Sigmoid colon (tissue), 6 donors: ENCODE measurements at regions not wholly inside any gene's neighbourhood (a gene's known extent, or its start where the extent isn't known, plus 50 kb on each side); places are given as distances from the start of the nearest gene placed in this dataset.

Experiments used
- DNase-seq: peaks from one replicate; pipeline ENCODE4 v3.0.0-alpha.2; 2019
- H3K27ac ChIP-seq, 4 donors: fragments of 200-600 bp; sonication (generic); one replicate each; pipeline ENCODE4 v1.5.1; 2016 to 2019; ENCODE audit warnings: mild to moderate bottlenecking in 1 of 4
- H3K27me3 ChIP-seq, 3 donors: fragments of 200-600 bp; sonication (generic); one replicate each; pipeline ENCODE4 v1.5.1; 2019; ENCODE audit warnings: mild to moderate bottlenecking in 1 of 3
- H3K36me3 ChIP-seq, 4 donors: fragments of 200-600 bp; sonication (generic); one replicate each; pipeline ENCODE4 v1.5.1; 2016 to 2019
- H3K4me1 ChIP-seq, 4 donors: fragments of 200-600 bp; sonication (generic); one replicate each; pipeline ENCODE4 v1.5.1; 2017 to 2019
- H3K4me3 ChIP-seq, 4 donors: fragments of 200-600 bp; sonication (generic); one replicate each; pipeline ENCODE4 v1.5.1; 2017 to 2019; ENCODE audit warnings: mild to moderate bottlenecking in 2 of 4, moderate library complexity in 1 of 4
- H3K9me3 ChIP-seq, 4 donors: fragments of 200-600 bp in 3 of 4; sonication (generic) in 3 of 4; one replicate each; pipeline versions ENCODE4 v1.5.1 to v1.6.1; 2013 to 2019
- EP300 ChIP-seq, 4 donors: sonication (generic); formaldehyde crosslinking; IDR thresholded peaks; one replicate each; pipeline ENCODE4 v1.6.1; 2017; ENCODE audit warnings: antibody characterized with exemption in 4 of 4
- POLR2A ChIP-seq, 2 donors: fragments of 450-650 bp; IDR thresholded peaks; one replicate each; pipeline ENCODE4 v1.6.1; 2016; ENCODE audit warnings: antibody characterized with exemption in 2 of 2, mild to moderate bottlenecking in 2 of 2, moderate library complexity in 2 of 2
- POLR2AphosphoS5 ChIP-seq, 4 donors: sonication (generic); formaldehyde crosslinking; IDR thresholded peaks; one replicate each; pipeline ENCODE4 v1.6.1; 2017; ENCODE audit warnings: antibody characterized with exemption in 4 of 4
- WGBS, 2 donors: extraction: QIAGEN DNeasy Blood & Tissue Kit; methylation state at CpG; one replicate each; pipeline ENCODE4 v1.1.7; 2013; 5-methylcytosine and 5-hydroxymethylcytosine counted together
- intact Hi-C: fragments of 100-400 bp; cut with DNase I; formaldehyde crosslinking; loops from one replicate; pipeline ENCODE4 v1.15.1; 2023
- TF ChIP-seq, protein P1 (sequence below), 4 experiments: fragments of 450-650 bp in 3 of 4; fragments of 200-600 bp in 1 of 4; IDR thresholded peaks; one replicate each; pipeline ENCODE4 v1.5.1; 2016 to 2019; ENCODE audit warnings: antibody characterized with exemption in 4 of 4, mild to moderate bottlenecking in 3 of 4, moderate library complexity in 2 of 4
- donor health status: healthy with polysubstance abuse.
- donor health status: healthy.

DNA sequence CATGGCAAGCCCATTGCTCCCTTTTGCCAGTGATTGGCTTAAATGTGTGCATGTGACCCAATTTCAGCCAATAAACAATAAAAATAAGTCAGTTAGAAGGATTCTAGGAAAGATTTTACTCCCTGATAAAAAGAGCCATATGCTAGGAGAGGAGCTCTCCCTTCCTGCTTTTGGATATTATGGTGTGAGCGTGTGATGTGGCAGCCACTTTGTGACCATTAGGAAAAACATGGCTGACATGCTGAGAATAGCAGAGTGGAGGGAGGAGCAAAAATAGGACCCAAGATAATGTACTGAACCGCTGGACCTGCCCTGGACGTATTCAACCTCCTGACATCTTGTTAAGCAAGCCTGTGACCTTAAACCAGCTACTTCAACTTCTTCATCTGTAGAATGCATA lies 160.6 kb upstream of the MLN start:
- no peak overlapping the region for H3K27ac ChIP-seq
- no peak for DNase-seq
- intact Hi-C loops: no loop called here

DNA sequence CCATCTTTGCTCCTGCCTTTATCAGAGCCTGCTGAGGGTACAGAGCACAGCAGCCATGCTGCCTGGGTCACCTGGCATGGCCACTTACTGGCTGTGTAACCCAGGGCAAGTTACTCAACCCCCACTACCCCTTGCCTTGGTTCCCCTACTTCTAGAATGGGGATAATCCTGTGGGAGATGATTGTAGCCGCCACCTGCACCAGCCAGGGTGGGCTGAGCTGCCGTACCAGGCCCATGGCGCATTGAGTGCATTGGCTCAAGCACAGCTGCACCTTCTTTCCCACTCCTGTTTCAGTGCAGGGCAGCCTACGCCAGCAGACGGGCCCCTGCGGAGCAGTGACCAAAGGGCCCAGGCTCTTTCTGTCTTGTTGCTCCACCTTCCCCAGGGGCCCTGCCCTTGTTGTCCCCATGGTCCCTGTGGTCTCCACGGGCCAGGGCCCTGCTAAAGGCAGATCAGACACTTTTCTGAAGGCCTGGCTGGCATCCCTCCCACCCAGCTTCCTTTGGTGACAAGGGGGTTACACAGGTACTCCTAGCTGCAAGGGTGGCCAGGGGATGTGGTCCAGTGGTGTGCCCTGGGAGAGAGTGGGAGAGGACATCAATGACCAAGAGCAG lies 159.4 kb upstream of the MLN start:
- peaks cover 0 to 2% (median 0%) of the 10 kb centered on the region in 4 donors for H3K9me3 ChIP-seq
- peaks cover 0 to 10% (median 8%) of the 10 kb centered on the region in 4 donors for H3K4me1 ChIP-seq
- H3K4me3 ChIP-seq: no peak overlapping the region
- 94 to 96% methylated on average over 7 of the region's 7 CpGs for WGBS, 2 donors
- no peak overlapping the region for H3K27ac ChIP-seq
- TF ChIP-seq EP300 (IDR thresholded peaks at IDR 0.05) (no peak), POLR2AphosphoS5 (IDR thresholded peaks at IDR 0.05) (no peak), POLR2A (IDR thresholded peaks at IDR 0.05) (no peak)
- TF ChIP-seq, protein P1, sequence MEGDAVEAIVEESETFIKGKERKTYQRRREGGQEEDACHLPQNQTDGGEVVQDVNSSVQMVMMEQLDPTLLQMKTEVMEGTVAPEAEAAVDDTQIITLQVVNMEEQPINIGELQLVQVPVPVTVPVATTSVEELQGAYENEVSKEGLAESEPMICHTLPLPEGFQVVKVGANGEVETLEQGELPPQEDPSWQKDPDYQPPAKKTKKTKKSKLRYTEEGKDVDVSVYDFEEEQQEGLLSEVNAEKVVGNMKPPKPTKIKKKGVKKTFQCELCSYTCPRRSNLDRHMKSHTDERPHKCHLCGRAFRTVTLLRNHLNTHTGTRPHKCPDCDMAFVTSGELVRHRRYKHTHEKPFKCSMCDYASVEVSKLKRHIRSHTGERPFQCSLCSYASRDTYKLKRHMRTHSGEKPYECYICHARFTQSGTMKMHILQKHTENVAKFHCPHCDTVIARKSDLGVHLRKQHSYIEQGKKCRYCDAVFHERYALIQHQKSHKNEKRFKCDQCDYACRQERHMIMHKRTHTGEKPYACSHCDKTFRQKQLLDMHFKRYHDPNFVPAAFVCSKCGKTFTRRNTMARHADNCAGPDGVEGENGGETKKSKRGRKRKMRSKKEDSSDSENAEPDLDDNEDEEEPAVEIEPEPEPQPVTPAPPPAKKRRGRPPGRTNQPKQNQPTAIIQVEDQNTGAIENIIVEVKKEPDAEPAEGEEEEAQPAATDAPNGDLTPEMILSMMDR (IDR thresholded peaks at IDR 0.05): no peak
- peak; percentile 35 for DNase-seq
- intact Hi-C loops: no loop called here
- peaks cover 0 to 10% (median 3%) of the 10 kb centered on the region in 3 donors for H3K27me3 ChIP-seq
- H3K36me3 ChIP-seq: no peaks in the 10 kb centered on the region

More for the DNA sequence above, 160.6 kb upstream of the MLN start:
- no peaks in the 10 kb centered on the region for H3K36me3 ChIP-seq
- TF ChIP-seq POLR2A (IDR thresholded peaks at IDR 0.05) (no peak), POLR2AphosphoS5 (IDR thresholded peaks at IDR 0.05) (no peak), EP300 (IDR thresholded peaks at IDR 0.05) (no peak)
- TF ChIP-seq, protein P1 (IDR thresholded peaks at IDR 0.05): no peak
- H3K4me3 ChIP-seq: no peak overlapping the region
- 92 to 97% methylated on average over 3 of the region's 3 CpGs for WGBS, 2 donors
- peaks cover 0 to 10% (median 8%) of the 10 kb centered on the region in 4 donors for H3K4me1 ChIP-seq
- H3K27me3 ChIP-seq: peaks cover 0 to 4% (median 3%) of the 10 kb centered on the region in 3 donors
- H3K9me3 ChIP-seq: peaks cover 0 to 2% (median 0%) of the 10 kb centered on the region in 4 donors

GRCh38 chr6:33962246-33963027 lies 158.6 kb upstream of the MLN start:
- no peak for TF ChIP-seq POLR2AphosphoS5 (IDR thresholded peaks at IDR 0.05)
- TF ChIP-seq, protein P1 (IDR thresholded peaks at IDR 0.05): no peak
- TF ChIP-seq EP300 (IDR thresholded peaks at IDR 0.05): no peak
- no peak for TF ChIP-seq POLR2A (IDR thresholded peaks at IDR 0.05)
- Histone ChIP-seq H3K27ac (no peak overlapping the region), H3K27me3 (peaks cover 0 to 7% (median 3%) of the 10 kb centered on the region in 3 donors), H3K4me3 (no peak overlapping the region), H3K4me1 (peaks cover 0 to 10% (median 8%) of the 10 kb centered on the region in 4 donors), H3K36me3 (no peaks in the 10 kb centered on the region), H3K9me3 (peaks cover 0 to 2% (median 0%) of the 10 kb centered on the region in 4 donors)
- 71 to 81% methylated on average over 16 of the region's 16 CpGs for WGBS, 2 donors
- intact Hi-C loops: no loop called here
- DNase-seq: no peak

DNA sequence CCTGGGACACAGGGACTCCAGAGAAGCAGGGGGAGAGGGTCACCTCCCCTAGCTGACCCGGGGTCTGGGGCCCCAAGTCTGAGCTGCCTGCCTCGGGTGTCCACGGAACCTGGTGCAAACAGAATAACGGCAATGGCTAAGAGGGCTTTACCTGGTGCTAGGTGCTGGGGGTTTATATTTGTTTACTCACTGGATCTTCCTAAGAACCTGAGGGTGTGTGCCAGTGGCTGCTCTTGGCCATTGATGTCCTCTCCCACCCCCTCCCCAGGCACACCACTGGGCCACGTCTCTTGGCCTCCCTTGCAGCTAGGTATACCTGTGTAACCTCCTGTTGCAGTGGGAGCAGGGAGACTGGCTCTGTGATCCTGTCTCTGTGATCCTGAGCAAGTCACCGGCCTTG lies 157.9 kb upstream of the MLN start:
- intact Hi-C loops: no loop called here

More for the DNA sequence above, 157.9 kb upstream of the MLN start:
- DNase-seq: no peak
- H3K27me3 ChIP-seq: peaks cover 0 to 6% (median 3%) of the 10 kb centered on the region in 3 donors
- no peak overlapping the region for H3K4me3 ChIP-seq
- TF ChIP-seq POLR2A (IDR thresholded peaks at IDR 0.05): no peak
- TF ChIP-seq EP300 (IDR thresholded peaks at IDR 0.05): no peak
- no peak for TF ChIP-seq POLR2AphosphoS5 (IDR thresholded peaks at IDR 0.05)
- TF ChIP-seq, protein P1 (IDR thresholded peaks at IDR 0.05): no peak
- WGBS, 2 donors: 89 to 90% methylated on average over 6 of the region's 6 CpGs
- H3K27ac ChIP-seq: no peak overlapping the region
- H3K9me3 ChIP-seq: peaks cover 0 to 2% (median 0%) of the 10 kb centered on the region in 4 donors
- H3K36me3 ChIP-seq: no peaks in the 10 kb centered on the region
- H3K4me1 ChIP-seq: peaks cover 0 to 10% (median 8%) of the 10 kb centered on the region in 4 donors
